ENCODE measurements at regions not wholly inside any gene's neighbourhood (a gene's known extent, or its start where the extent isn't known, plus 50 kb on each side); places are given as distances from the start of the nearest gene placed in this dataset.
A peak's percentile ranks its signal among the peaks of the same experiment; 100 is the strongest.

DNA sequence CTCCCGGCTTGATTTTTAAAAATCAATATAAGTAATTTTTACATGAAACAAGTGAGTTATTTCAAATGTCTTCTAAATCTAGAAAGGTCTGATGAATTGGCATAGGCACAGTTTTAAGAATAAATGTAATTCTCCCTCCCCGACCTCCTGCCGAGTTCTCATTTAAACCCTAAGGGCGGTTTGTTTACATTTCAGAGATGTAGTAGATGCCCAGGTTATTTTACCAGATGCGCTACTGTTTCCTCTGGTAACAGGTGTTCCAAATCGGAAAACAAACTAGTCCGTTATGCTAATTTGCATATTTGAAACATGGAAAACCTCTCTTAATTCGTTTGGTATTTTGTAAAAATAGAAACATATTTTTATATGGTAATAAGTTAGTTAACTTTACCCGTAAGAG, 53.8 kb upstream of the CFAP126 start:
- no peak overlapping the region for H2BK5ac ChIP-seq (ENCODE audit: low read depth, low read length)
- H3K4me2 ChIP-seq (ENCODE audit: insufficient read depth in 1 of 2, low read depth in 2 of 2, low read length in 2 of 2): peak overlapping the region; percentile 61 to 66
- no peak overlapping the region for H3K14ac ChIP-seq (ENCODE audit: insufficient read length)
- no peak overlapping the region for H3K4ac ChIP-seq (replicated peaks; ENCODE audit: insufficient read length, low read depth, low read length)
- no peaks in the 10 kb centered on the region for H3K36me3 ChIP-seq (ENCODE audit: control insufficient read depth in 2 of 4, insufficient read depth in 4 of 4, low read length in 3 of 4)
- no peaks in the 10 kb centered on the region for H3K23me2 ChIP-seq (ENCODE audit: low read depth, low read length)
- DNase-seq (ENCODE audit: low read depth in 1 of 2, low spot score in 2 of 2) (no peak), FAIRE-seq (no peak)
- H4K5ac ChIP-seq (ENCODE audit: insufficient read length, low read depth, low read length): no peak overlapping the region
- H3K9me3 ChIP-seq (ENCODE audit: insufficient read depth in 2 of 2, low read depth in 1 of 2, low read length in 1 of 2): no peaks in the 10 kb centered on the region
- no peak overlapping the region for H2BK20ac ChIP-seq (ENCODE audit: low read length)
- H3K56ac ChIP-seq (replicated peaks; ENCODE audit: insufficient read length, low read depth, low read length): no peak overlapping the region
- H2BK120ac ChIP-seq (replicated peaks; ENCODE audit: low read depth, low read length): no peak overlapping the region
- ChIA-PET POLR2A (ENCODE audit: partially characterized antibody) (interaction anchor here (0.9 kb wide), 1 partner anchor 21 kb away, joined by 3 read pairs; no protein-coding TSS in a partner anchor), CTCF (ENCODE audit: partially characterized antibody) (interaction anchor here (1.3 to 1.4 kb wide), 3 partner anchors 8 to 21 kb away, joined by 3 to 4 read pairs (median 3); no protein-coding TSS in a partner anchor)
- no peaks in the 10 kb centered on the region for H3K27me3 ChIP-seq (replicated peaks in 1 of 4; ENCODE audit: control insufficient read depth in 3 of 4, extremely low read depth in 1 of 4, insufficient read depth in 3 of 4, low read length in 3 of 4)
- H3K9ac ChIP-seq (replicated peaks in 1 of 4; ENCODE audit: extremely low read depth in 1 of 4, low read depth in 3 of 4, low read length in 3 of 4): no peak overlapping the region
- no peaks in the 10 kb centered on the region for H4K20me1 ChIP-seq (replicated peaks in 1 of 2; ENCODE audit: control insufficient read depth in 1 of 2, insufficient read depth in 2 of 2, low read length in 2 of 2)
- H3K4me1 ChIP-seq (replicated peaks in 1 of 4; ENCODE audit: control insufficient read depth in 3 of 4, insufficient read depth in 4 of 4, low read length in 3 of 4): no peaks in the 10 kb centered on the region
- H4K8ac ChIP-seq (ENCODE audit: extremely low read depth, insufficient read depth, low read length): no peak overlapping the region
- no peak overlapping the region for H4K91ac ChIP-seq (replicated peaks; ENCODE audit: insufficient read length, low read length)
- H2AFZ ChIP-seq (ENCODE audit: low read length): no peak overlapping the region
- peak overlapping the region; percentile 33 to 58 (median 40); a peak in 7 of 8 replicates for H3K4me3 ChIP-seq (ENCODE audit: extremely low read depth in 1 of 4, insufficient read depth in 2 of 4, low read depth in 3 of 4, low read length in 4 of 4)
- no peak overlapping the region for H2BK15ac ChIP-seq (ENCODE audit: low read length)
- 16% methylated on average over 9 of the region's 9 CpGs; no CpG with 5 or more reads in 1 of the 2 experiments for WGBS, 2 experiments (ENCODE audit: extremely low coverage in 1 of 2, insufficient coverage in 1 of 2, insufficient read length in 1 of 2, insufficient replicate concordance in 2 of 2, low coverage in 1 of 2, low lambda C conversion rate in 2 of 2, missing lambda C conversion rate in 1 of 2)
- H2BK12ac ChIP-seq (ENCODE audit: low read depth, low read length): no peak overlapping the region
- no peaks in the 10 kb centered on the region; the same call in 1 of the 2 replicates for H3K79me1 ChIP-seq (ENCODE audit: low read depth, low read length)
- H2AK5ac ChIP-seq (ENCODE audit: low read depth, low read length): no peak overlapping the region
- no peak overlapping the region for H3K23ac ChIP-seq (ENCODE audit: insufficient read length)
- no peak overlapping the region for H3K18ac ChIP-seq (ENCODE audit: extremely low read depth, low read length)
- H3K79me2 ChIP-seq (ENCODE audit: control insufficient read depth in 1 of 2, insufficient read depth in 2 of 2, low read length in 2 of 2): no peaks in the 10 kb centered on the region
- no peak overlapping the region for H3K27ac ChIP-seq (ENCODE audit: low read depth, low read length)
- no peak for TF ChIP-seq NANOG (IDR thresholded peaks at IDR 0.05; ENCODE audit: insufficient read depth, low read depth, low read length, poor library complexity, severe bottlenecking)
- TF ChIP-seq RBBP5 (IDR thresholded peaks at IDR 0.05; ENCODE audit: borderline replicate concordance, low read depth, low read length): no peak
- no peak for TF ChIP-seq CEBPB (IDR thresholded peaks at IDR 0.05; ENCODE audit: low read depth, low read length)
- TF ChIP-seq BRCA1 (IDR thresholded peaks at IDR 0.05; ENCODE audit: low read depth, low read length): no peak
- TF ChIP-seq, protein P1, sequence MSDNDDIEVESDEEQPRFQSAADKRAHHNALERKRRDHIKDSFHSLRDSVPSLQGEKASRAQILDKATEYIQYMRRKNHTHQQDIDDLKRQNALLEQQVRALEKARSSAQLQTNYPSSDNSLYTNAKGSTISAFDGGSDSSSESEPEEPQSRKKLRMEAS (IDR thresholded peaks at IDR 0.05): no peak
- TF ChIP-seq RNF2 (IDR thresholded peaks at IDR 0.05; ENCODE audit: borderline replicate concordance, low read depth, low read length, missing control alignments, poor library complexity, severe bottlenecking): no peak
- no peak for TF ChIP-seq JUN (IDR thresholded peaks at IDR 0.05; ENCODE audit: low read depth, low read length)
- TF ChIP-seq, protein P2, sequence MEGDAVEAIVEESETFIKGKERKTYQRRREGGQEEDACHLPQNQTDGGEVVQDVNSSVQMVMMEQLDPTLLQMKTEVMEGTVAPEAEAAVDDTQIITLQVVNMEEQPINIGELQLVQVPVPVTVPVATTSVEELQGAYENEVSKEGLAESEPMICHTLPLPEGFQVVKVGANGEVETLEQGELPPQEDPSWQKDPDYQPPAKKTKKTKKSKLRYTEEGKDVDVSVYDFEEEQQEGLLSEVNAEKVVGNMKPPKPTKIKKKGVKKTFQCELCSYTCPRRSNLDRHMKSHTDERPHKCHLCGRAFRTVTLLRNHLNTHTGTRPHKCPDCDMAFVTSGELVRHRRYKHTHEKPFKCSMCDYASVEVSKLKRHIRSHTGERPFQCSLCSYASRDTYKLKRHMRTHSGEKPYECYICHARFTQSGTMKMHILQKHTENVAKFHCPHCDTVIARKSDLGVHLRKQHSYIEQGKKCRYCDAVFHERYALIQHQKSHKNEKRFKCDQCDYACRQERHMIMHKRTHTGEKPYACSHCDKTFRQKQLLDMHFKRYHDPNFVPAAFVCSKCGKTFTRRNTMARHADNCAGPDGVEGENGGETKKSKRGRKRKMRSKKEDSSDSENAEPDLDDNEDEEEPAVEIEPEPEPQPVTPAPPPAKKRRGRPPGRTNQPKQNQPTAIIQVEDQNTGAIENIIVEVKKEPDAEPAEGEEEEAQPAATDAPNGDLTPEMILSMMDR (IDR thresholded peaks at IDR 0.05; ENCODE audit: control extremely low read depth in 1 of 3, insufficient read depth in 1 of 3, low read depth in 1 of 3, low read length in 3 of 3): no peak
- no peak for TF ChIP-seq CBX8 (IDR thresholded peaks at IDR 0.05; ENCODE audit: borderline replicate concordance, low read depth, low read length)
- TF ChIP-seq MAFK (IDR thresholded peaks at IDR 0.05; ENCODE audit: low read depth, low read length): no peak
- TF ChIP-seq TAF7 (optimal IDR thresholded peaks at IDR 0.05; ENCODE audit: borderline replicate concordance, low read depth, low read length): no peak

All from H1 (cell line).